ENCODE measurements at regions not wholly inside any gene's neighbourhood (a gene's known extent, or its start where the extent isn't known, plus 50 kb on each side); places are given as distances from the start of the nearest gene placed in this dataset.

GRCh38 chr6:168744861-168745260 lies 303.9 kb downstream of the SMOC2 start:
- TF ChIP-seq JUND (IDR thresholded peaks at IDR 0.05) (no peak), MAX (IDR thresholded peaks at IDR 0.05) (no peak), ATF3 (IDR thresholded peaks at IDR 0.05) (no peak), RAD21 (IDR thresholded peaks at IDR 0.05) (no peak), YY1 (IDR thresholded peaks at IDR 0.05) (no peak), TAF1 (conservative IDR thresholded peaks at IDR 0.05) (no peak), EGR1 (IDR thresholded peaks at IDR 0.05; ENCODE audit: low read depth in 2 of 2) (no peak)
- TF ChIP-seq, protein P1, sequence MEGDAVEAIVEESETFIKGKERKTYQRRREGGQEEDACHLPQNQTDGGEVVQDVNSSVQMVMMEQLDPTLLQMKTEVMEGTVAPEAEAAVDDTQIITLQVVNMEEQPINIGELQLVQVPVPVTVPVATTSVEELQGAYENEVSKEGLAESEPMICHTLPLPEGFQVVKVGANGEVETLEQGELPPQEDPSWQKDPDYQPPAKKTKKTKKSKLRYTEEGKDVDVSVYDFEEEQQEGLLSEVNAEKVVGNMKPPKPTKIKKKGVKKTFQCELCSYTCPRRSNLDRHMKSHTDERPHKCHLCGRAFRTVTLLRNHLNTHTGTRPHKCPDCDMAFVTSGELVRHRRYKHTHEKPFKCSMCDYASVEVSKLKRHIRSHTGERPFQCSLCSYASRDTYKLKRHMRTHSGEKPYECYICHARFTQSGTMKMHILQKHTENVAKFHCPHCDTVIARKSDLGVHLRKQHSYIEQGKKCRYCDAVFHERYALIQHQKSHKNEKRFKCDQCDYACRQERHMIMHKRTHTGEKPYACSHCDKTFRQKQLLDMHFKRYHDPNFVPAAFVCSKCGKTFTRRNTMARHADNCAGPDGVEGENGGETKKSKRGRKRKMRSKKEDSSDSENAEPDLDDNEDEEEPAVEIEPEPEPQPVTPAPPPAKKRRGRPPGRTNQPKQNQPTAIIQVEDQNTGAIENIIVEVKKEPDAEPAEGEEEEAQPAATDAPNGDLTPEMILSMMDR (IDR thresholded peaks at IDR 0.05; ENCODE audit: low read depth, low read length, missing input control): no peak
- 79% methylated on average over 3 of the region's 3 CpGs for whole genome bisulfite sequencing
- Histone ChIP-seq H3K27me3 (ENCODE audit: control insufficient read depth in 4 of 4, insufficient read depth in 4 of 4, low read length in 3 of 4) (no peaks in the 10 kb centered on the region), H3K4me3 (ENCODE audit: low read depth in 1 of 3, low read length in 3 of 3) (no peak overlapping the region), H3K27ac (ENCODE audit: low read depth in 1 of 2, low read length in 2 of 2) (no peak overlapping the region), H3K9ac (ENCODE audit: low read depth in 1 of 2, low read length in 2 of 2) (no peak overlapping the region), H3K4me1 (ENCODE audit: control insufficient read depth in 4 of 4, insufficient read depth in 4 of 4, low read length in 3 of 4) (no peaks in the 10 kb centered on the region), H3K9me3 (ENCODE audit: control insufficient read depth in 4 of 4, low read length in 3 of 4) (no peaks in the 10 kb centered on the region), H3K36me3 (ENCODE audit: control insufficient read depth in 4 of 4, insufficient read depth in 3 of 4, low read depth in 1 of 4, low read length in 3 of 4) (no peaks in the 10 kb centered on the region)
- DNase-seq (ENCODE audit: low spot score): no peak

DNA sequence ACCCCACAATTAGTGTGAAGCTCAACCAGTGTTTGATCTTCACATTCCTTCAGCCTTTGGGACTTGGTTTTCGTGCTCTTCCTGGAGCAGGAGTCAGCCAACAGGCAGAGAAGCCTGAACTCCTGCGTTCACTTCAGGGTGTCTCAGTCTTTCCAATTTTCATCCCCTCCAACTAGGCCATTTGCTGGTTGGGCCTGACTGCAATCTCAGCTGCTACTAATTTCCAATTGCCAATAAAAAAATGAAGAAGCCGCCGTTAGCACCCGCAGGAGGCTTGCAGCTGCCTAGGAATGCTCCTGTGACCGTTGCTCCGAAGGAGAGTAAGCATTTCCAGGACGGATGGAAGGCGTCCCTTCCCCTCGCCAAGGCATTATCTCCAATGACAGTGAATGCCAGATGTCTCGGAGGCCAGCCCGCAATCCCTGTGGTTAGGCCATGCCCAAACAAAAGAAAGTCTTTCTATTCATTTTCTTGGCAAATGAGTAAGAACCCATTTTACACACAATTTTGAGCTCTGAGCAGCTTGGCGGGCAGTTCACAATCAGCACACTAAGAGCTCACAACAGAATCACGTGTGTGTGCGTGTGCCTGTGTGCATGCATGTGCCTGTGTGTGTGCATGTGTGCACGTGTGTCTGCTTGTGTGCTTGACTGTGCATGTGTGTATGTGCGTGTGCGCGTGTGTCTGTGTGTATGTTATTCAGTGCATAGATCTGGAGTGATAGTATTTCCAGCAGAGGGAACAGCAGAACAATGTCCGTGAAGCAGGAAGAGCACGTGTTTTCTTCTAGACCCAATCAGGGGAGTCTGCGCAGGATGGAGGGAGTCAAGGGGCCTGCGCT lies 301.2 kb downstream of the SMOC2 start:
- DNase-seq (ENCODE audit: low spot score): no peak
- Histone ChIP-seq H3K27me3 (ENCODE audit: control insufficient read depth in 4 of 4, insufficient read depth in 4 of 4, low read length in 3 of 4) (no peaks in the 10 kb centered on the region), H3K27ac (ENCODE audit: low read depth in 1 of 2, low read length in 2 of 2) (no peak overlapping the region), H3K4me1 (ENCODE audit: control insufficient read depth in 4 of 4, insufficient read depth in 4 of 4, low read length in 3 of 4) (no peaks in the 10 kb centered on the region), H3K36me3 (ENCODE audit: control insufficient read depth in 4 of 4, insufficient read depth in 3 of 4, low read depth in 1 of 4, low read length in 3 of 4) (no peaks in the 10 kb centered on the region), H3K4me3 (ENCODE audit: low read depth in 1 of 3, low read length in 3 of 3) (no peak overlapping the region), H3K9me3 (ENCODE audit: control insufficient read depth in 4 of 4, low read length in 3 of 4) (peaks cover 0 to 2% (median 0%) of the 10 kb centered on the region in 4 donors), H3K9ac (ENCODE audit: low read depth in 1 of 2, low read length in 2 of 2) (no peak overlapping the region)
- TF ChIP-seq NR2F2 (IDR thresholded peaks at IDR 0.05) (no peak), ATF3 (IDR thresholded peaks at IDR 0.05) (no peak), TAF1 (conservative IDR thresholded peaks at IDR 0.05) (no peak), ZBTB33 (IDR thresholded peaks at IDR 0.05) (no peak), EGR1 (IDR thresholded peaks at IDR 0.05; ENCODE audit: low read depth in 2 of 2) (no peak), RAD21 (IDR thresholded peaks at IDR 0.05) (no peak)
- TF ChIP-seq, protein P1 (IDR thresholded peaks at IDR 0.05; ENCODE audit: low read depth, low read length, missing input control): no peak
- TF ChIP-seq, protein P2, sequence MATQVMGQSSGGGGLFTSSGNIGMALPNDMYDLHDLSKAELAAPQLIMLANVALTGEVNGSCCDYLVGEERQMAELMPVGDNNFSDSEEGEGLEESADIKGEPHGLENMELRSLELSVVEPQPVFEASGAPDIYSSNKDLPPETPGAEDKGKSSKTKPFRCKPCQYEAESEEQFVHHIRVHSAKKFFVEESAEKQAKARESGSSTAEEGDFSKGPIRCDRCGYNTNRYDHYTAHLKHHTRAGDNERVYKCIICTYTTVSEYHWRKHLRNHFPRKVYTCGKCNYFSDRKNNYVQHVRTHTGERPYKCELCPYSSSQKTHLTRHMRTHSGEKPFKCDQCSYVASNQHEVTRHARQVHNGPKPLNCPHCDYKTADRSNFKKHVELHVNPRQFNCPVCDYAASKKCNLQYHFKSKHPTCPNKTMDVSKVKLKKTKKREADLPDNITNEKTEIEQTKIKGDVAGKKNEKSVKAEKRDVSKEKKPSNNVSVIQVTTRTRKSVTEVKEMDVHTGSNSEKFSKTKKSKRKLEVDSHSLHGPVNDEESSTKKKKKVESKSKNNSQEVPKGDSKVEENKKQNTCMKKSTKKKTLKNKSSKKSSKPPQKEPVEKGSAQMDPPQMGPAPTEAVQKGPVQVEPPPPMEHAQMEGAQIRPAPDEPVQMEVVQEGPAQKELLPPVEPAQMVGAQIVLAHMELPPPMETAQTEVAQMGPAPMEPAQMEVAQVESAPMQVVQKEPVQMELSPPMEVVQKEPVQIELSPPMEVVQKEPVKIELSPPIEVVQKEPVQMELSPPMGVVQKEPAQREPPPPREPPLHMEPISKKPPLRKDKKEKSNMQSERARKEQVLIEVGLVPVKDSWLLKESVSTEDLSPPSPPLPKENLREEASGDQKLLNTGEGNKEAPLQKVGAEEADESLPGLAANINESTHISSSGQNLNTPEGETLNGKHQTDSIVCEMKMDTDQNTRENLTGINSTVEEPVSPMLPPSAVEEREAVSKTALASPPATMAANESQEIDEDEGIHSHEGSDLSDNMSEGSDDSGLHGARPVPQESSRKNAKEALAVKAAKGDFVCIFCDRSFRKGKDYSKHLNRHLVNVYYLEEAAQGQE (IDR thresholded peaks at IDR 0.05): no peak
- WGBS: 85% methylated on average over 23 of the region's 23 CpGs

All from liver (tissue), 8 donors.